Uterus (tissue), 2 donors: ENCODE measurements at regions not wholly inside any gene's neighbourhood (a gene's known extent, or its start where the extent isn't known, plus 50 kb on each side); places are given as distances from the start of the nearest gene placed in this dataset.

Source experiments
- POLR2A ChIP-seq, 2 donors: fragments of 450-650 bp; IDR thresholded peaks; one replicate each; pipeline ENCODE4 v1.6.1; 2016; ENCODE audit warnings: antibody characterized with exemption in 2 of 2, mild to moderate bottlenecking in 1 of 2, moderate library complexity in 1 of 2
- TF ChIP-seq, protein P1 (sequence below), 4 experiments: fragments of 200-600 bp in 2 of 4; fragments of 450-650 bp in 2 of 4; sonication (generic) in 2 of 4; IDR thresholded peaks; one replicate each; pipeline ENCODE4 v1.5.1; 2016 to 2019; ENCODE audit warnings: antibody characterized with exemption in 4 of 4, mild to moderate bottlenecking in 2 of 4, moderate library complexity in 1 of 4

- TF ChIP-seq POLR2A (IDR thresholded peaks at IDR 0.05) = no peak
- TF ChIP-seq, protein P1, sequence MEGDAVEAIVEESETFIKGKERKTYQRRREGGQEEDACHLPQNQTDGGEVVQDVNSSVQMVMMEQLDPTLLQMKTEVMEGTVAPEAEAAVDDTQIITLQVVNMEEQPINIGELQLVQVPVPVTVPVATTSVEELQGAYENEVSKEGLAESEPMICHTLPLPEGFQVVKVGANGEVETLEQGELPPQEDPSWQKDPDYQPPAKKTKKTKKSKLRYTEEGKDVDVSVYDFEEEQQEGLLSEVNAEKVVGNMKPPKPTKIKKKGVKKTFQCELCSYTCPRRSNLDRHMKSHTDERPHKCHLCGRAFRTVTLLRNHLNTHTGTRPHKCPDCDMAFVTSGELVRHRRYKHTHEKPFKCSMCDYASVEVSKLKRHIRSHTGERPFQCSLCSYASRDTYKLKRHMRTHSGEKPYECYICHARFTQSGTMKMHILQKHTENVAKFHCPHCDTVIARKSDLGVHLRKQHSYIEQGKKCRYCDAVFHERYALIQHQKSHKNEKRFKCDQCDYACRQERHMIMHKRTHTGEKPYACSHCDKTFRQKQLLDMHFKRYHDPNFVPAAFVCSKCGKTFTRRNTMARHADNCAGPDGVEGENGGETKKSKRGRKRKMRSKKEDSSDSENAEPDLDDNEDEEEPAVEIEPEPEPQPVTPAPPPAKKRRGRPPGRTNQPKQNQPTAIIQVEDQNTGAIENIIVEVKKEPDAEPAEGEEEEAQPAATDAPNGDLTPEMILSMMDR (IDR thresholded peaks at IDR 0.05) = no peak
Measured at GRCh38 chr20:40168981-40169620, 519.9 kb downstream of the MAFB start.
